SK-N-SH treated with all-trans-retinoic acid at 6 μM for 48 hours (cell line): ENCODE measurements at regions not wholly inside any gene's neighbourhood (a gene's known extent, or its start where the extent isn't known, plus 50 kb on each side); places are given as distances from the start of the nearest gene placed in this dataset.

Experiments
- ATAC-seq: fragments of 200-7000 bp; cut with Tn5 transposase; 3 replicates; pipeline ENCODE4 v1.9.1; 2020; ENCODE audit warnings: mild to moderate bottlenecking, moderate library complexity
- ARNTL ChIP-seq: fragments of 450-650 bp; formaldehyde crosslinking; IDR thresholded peaks from 2 replicates; pipeline ENCODE4 v1.5.0; 2020; ENCODE audit warnings: low read depth, mild to moderate bottlenecking, moderate library complexity, borderline replicate concordance
- CSDC2 ChIP-seq: fragments of 250-450 bp; sonication (Bioruptor Pico); IDR thresholded peaks from 2 replicates; pipeline ENCODE4 v1.5.0; 2020; ENCODE audit warnings: mild to moderate bottlenecking, moderate library complexity
- ESRRG ChIP-seq: fragments of 250-450 bp; sonication (Bioruptor Pico); IDR thresholded peaks from 2 replicates; pipeline ENCODE4 v1.6.1; 2021; ENCODE audit warnings: mild to moderate bottlenecking
- ISL1 ChIP-seq: fragments of 250-450 bp; sonication (Bioruptor Pico); IDR thresholded peaks from 2 replicates; pipeline ENCODE4 v2.1.2; 2022; ENCODE audit warnings: mild to moderate bottlenecking, moderate library complexity
- PPARA ChIP-seq: fragments of 250-450 bp; sonication (Bioruptor Pico); IDR thresholded peaks from 2 replicates; pipeline ENCODE4 v1.5.0; 2020; ENCODE audit warnings: mild to moderate bottlenecking, borderline replicate concordance
- RARB ChIP-seq: fragments of 250-450 bp; sonication (Bioruptor Pico); IDR thresholded peaks from 2 replicates; pipeline ENCODE4 v1.8.0; 2021; ENCODE audit warnings: mild to moderate bottlenecking, moderate library complexity
- SNAI2 ChIP-seq: fragments of 250-450 bp; sonication (Bioruptor Pico); IDR thresholded peaks from 2 replicates; pipeline ENCODE4 v1.5.0; 2020; ENCODE audit warnings: mild to moderate bottlenecking, moderate library complexity
- TCF4 ChIP-seq: fragments of 250-450 bp; sonication (Bioruptor Pico); IDR thresholded peaks from 2 replicates; pipeline ENCODE4 v1.8.0; 2021; ENCODE audit warnings: mild to moderate bottlenecking, moderate library complexity, borderline replicate concordance
- TOX ChIP-seq: fragments of 250-450 bp; sonication (Bioruptor Pico); IDR thresholded peaks from 2 replicates; pipeline ENCODE4 v1.8.0; 2021; ENCODE audit warnings: mild to moderate bottlenecking, moderate library complexity, borderline replicate concordance
- ZC3H10 ChIP-seq: fragments of 250-450 bp; sonication (Bioruptor Pico); IDR thresholded peaks from 2 replicates; pipeline ENCODE4 v1.5.1; 2021; ENCODE audit warnings: mild to moderate bottlenecking, moderate library complexity
- ZFP30 ChIP-seq: fragments of 450-650 bp; formaldehyde crosslinking; IDR thresholded peaks from 2 replicates; pipeline ENCODE4 v1.5.0; 2022; ENCODE audit warnings: mild to moderate bottlenecking, moderate library complexity
- ZNF565 ChIP-seq: fragments of 450-650 bp; formaldehyde crosslinking; conservative IDR thresholded peaks from 2 replicates; pipeline ENCODE4 v1.5.0; 2020; ENCODE audit warnings: low read depth, mild to moderate bottlenecking, moderate library complexity
- ZNF70 ChIP-seq: fragments of 450-650 bp; formaldehyde crosslinking; IDR thresholded peaks from 2 replicates; pipeline ENCODE4 v1.5.0; 2020; ENCODE audit warnings: mild to moderate bottlenecking, moderate library complexity
- ZNF8 ChIP-seq: fragments of 450-650 bp; formaldehyde crosslinking; IDR thresholded peaks from 2 replicates; pipeline ENCODE4 v1.5.0; 2020; ENCODE audit warnings: mild to moderate bottlenecking, moderate library complexity
- TF ChIP-seq, protein P1 (sequence below): fragments of 250-450 bp; sonication (Bioruptor Pico); IDR thresholded peaks from 2 replicates; pipeline ENCODE4 v1.5.1; 2021; ENCODE audit warnings: mild to moderate bottlenecking, moderate library complexity
- TF ChIP-seq, protein P2 (sequence below): fragments of 250-450 bp; sonication (Bioruptor Pico); IDR thresholded peaks from 2 replicates; pipeline ENCODE4 v1.8.0; 2020; ENCODE audit warnings: mild to moderate bottlenecking, moderate library complexity, borderline replicate concordance
- TF ChIP-seq, protein P3 (sequence below): fragments of 250-450 bp; sonication (Bioruptor Pico); IDR thresholded peaks from 2 replicates; pipeline ENCODE4 v1.5.0; 2020; ENCODE audit warnings: mild to moderate bottlenecking, moderate library complexity
- TF ChIP-seq, protein P4 (sequence below): fragments of 250-450 bp; sonication (Bioruptor Pico); IDR thresholded peaks from 2 replicates; pipeline ENCODE4 v1.8.0; 2021; ENCODE audit warnings: low read depth, mild to moderate bottlenecking, moderate library complexity, borderline replicate concordance
- TF ChIP-seq, protein P5 (sequence below): fragments of 250-450 bp; sonication (Bioruptor Pico); IDR thresholded peaks from 2 replicates; pipeline ENCODE4 v1.5.1; 2020; ENCODE audit warnings: low read depth, mild to moderate bottlenecking, moderate library complexity

DNA sequence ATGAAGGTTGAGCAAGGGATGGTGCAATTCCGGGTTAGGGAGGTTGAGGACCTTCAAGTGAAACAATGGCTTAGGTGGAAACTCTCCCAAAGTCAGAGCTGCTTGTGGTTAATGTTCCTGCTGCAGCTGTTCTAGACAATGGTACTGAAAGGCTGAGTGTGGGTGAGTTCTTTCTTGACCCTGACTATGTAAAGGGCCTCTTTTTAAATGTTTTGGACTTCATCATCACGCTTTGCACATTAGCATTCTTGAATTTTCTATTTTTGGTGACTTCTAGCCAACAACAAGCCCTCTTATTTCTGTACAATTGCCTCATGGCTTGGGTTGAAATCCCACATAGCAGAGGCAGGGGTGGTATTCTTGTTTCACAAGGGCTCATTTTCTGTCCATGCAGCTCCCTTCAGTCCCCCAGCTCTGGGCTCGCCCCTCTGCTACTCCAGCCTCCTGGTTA, 136.3 kb upstream of the ANKRD55 start:
- TF ChIP-seq ISL1 (no peak), ZC3H10 (CRISPR knock-in tag) (no peak), TCF4 (no peak), ZNF70 (no peak), ZNF8 (CRISPR knock-in tag) (no peak), PPARA (CRISPR knock-in tag) (no peak), SNAI2 (CRISPR knock-in tag) (no peak), CSDC2 (CRISPR knock-in tag) (no peak), RARB (CRISPR knock-in tag) (no peak), ZFP30 (CRISPR knock-in tag) (no peak), ESRRG (CRISPR knock-in tag) (no peak), ZNF565 (CRISPR knock-in tag) (no peak)
- TF ChIP-seq, protein P1, sequence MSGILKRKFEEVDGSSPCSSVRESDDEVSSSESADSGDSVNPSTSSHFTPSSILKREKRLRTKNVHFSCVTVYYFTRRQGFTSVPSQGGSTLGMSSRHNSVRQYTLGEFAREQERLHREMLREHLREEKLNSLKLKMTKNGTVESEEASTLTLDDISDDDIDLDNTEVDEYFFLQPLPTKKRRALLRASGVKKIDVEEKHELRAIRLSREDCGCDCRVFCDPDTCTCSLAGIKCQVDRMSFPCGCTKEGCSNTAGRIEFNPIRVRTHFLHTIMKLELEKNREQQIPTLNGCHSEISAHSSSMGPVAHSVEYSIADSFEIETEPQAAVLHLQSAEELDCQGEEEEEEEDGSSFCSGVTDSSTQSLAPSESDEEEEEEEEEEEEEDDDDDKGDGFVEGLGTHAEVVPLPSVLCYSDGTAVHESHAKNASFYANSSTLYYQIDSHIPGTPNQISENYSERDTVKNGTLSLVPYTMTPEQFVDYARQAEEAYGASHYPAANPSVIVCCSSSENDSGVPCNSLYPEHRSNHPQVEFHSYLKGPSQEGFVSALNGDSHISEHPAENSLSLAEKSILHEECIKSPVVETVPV = no peak
- TF ChIP-seq, protein P2, sequence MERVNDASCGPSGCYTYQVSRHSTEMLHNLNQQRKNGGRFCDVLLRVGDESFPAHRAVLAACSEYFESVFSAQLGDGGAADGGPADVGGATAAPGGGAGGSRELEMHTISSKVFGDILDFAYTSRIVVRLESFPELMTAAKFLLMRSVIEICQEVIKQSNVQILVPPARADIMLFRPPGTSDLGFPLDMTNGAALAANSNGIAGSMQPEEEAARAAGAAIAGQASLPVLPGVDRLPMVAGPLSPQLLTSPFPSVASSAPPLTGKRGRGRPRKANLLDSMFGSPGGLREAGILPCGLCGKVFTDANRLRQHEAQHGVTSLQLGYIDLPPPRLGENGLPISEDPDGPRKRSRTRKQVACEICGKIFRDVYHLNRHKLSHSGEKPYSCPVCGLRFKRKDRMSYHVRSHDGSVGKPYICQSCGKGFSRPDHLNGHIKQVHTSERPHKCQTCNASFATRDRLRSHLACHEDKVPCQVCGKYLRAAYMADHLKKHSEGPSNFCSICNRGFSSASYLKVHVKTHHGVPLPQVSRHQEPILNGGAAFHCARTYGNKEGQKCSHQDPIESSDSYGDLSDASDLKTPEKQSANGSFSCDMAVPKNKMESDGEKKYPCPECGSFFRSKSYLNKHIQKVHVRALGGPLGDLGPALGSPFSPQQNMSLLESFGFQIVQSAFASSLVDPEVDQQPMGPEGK = no peak
- TF ChIP-seq, protein P3, sequence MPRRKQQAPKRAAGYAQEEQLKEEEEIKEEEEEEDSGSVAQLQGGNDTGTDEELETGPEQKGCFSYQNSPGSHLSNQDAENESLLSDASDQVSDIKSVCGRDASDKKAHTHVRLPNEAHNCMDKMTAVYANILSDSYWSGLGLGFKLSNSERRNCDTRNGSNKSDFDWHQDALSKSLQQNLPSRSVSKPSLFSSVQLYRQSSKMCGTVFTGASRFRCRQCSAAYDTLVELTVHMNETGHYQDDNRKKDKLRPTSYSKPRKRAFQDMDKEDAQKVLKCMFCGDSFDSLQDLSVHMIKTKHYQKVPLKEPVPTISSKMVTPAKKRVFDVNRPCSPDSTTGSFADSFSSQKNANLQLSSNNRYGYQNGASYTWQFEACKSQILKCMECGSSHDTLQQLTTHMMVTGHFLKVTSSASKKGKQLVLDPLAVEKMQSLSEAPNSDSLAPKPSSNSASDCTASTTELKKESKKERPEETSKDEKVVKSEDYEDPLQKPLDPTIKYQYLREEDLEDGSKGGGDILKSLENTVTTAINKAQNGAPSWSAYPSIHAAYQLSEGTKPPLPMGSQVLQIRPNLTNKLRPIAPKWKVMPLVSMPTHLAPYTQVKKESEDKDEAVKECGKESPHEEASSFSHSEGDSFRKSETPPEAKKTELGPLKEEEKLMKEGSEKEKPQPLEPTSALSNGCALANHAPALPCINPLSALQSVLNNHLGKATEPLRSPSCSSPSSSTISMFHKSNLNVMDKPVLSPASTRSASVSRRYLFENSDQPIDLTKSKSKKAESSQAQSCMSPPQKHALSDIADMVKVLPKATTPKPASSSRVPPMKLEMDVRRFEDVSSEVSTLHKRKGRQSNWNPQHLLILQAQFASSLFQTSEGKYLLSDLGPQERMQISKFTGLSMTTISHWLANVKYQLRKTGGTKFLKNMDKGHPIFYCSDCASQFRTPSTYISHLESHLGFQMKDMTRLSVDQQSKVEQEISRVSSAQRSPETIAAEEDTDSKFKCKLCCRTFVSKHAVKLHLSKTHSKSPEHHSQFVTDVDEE (CRISPR knock-in tag) = no peak
- TF ChIP-seq, protein P4, sequence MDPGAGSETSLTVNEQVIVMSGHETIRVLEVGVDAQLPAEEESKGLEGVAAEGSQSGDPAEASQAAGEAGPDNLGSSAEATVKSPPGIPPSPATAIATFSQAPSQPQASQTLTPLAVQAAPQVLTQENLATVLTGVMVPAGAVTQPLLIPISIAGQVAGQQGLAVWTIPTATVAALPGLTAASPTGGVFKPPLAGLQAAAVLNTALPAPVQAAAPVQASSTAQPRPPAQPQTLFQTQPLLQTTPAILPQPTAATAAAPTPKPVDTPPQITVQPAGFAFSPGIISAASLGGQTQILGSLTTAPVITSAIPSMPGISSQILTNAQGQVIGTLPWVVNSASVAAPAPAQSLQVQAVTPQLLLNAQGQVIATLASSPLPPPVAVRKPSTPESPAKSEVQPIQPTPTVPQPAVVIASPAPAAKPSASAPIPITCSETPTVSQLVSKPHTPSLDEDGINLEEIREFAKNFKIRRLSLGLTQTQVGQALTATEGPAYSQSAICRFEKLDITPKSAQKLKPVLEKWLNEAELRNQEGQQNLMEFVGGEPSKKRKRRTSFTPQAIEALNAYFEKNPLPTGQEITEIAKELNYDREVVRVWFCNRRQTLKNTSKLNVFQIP (CRISPR knock-in tag) = no peak
- ATAC-seq = no peak

DNA sequence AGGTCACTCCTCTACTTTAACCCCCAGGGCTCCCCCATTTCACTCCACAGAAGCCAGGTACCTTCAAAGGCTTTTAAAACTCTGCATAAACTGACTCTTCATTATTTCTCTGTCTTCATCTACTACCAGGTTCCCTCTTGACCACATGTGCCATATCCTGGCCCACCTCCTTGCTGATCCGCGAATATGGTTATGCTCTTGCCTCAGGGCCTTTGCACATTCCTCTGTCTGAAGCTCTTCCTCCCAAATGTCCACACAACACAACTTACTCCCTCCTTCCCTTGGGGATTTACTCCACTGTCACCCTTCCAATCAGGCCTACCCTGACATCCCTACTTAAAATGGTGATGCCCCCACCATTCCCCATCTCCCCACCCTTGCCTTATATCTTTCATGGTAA, 134.6 kb upstream of the ANKRD55 start:
- TF ChIP-seq, protein P5, sequence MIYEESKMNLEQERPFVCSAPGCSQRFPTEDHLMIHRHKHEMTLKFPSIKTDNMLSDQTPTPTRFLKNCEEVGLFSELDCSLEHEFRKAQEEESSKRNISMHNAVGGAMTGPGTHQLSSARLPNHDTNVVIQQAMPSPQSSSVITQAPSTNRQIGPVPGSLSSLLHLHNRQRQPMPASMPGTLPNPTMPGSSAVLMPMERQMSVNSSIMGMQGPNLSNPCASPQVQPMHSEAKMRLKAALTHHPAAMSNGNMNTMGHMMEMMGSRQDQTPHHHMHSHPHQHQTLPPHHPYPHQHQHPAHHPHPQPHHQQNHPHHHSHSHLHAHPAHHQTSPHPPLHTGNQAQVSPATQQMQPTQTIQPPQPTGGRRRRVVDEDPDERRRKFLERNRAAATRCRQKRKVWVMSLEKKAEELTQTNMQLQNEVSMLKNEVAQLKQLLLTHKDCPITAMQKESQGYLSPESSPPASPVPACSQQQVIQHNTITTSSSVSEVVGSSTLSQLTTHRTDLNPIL = no peak
- no peak for TF ChIP-seq ZNF8 (CRISPR knock-in tag)
- TF ChIP-seq ZNF565 (CRISPR knock-in tag) = no peak
- no peak for TF ChIP-seq ISL1
- no peak for TF ChIP-seq TOX
- TF ChIP-seq, protein P1 = no peak
- TF ChIP-seq, protein P4 (CRISPR knock-in tag) = no peak
- no peak for TF ChIP-seq ESRRG (CRISPR knock-in tag)
- TF ChIP-seq ARNTL = no peak
- no peak for TF ChIP-seq ZFP30 (CRISPR knock-in tag)
- TF ChIP-seq ZNF70 = no peak
- TF ChIP-seq, all 23 proteins: peak for 0
- no peak for ATAC-seq
